HG02970 (cell line): ENCODE measurements at regions not wholly inside any gene's neighbourhood (a gene's known extent, or its start where the extent isn't known, plus 50 kb on each side); places are given as distances from the start of the nearest gene placed in this dataset.

Experiments used
- ATAC-seq: cut with Tn5 transposase; IDR thresholded peaks from one replicate; pipeline ENCODE4 v1.9.1; 2021; ENCODE audit warnings: mild to moderate bottlenecking, moderate library complexity, moderate number of reproducible peaks; ENCODE audit not compliant: unreplicated experiment, low FRiP score

DNA sequence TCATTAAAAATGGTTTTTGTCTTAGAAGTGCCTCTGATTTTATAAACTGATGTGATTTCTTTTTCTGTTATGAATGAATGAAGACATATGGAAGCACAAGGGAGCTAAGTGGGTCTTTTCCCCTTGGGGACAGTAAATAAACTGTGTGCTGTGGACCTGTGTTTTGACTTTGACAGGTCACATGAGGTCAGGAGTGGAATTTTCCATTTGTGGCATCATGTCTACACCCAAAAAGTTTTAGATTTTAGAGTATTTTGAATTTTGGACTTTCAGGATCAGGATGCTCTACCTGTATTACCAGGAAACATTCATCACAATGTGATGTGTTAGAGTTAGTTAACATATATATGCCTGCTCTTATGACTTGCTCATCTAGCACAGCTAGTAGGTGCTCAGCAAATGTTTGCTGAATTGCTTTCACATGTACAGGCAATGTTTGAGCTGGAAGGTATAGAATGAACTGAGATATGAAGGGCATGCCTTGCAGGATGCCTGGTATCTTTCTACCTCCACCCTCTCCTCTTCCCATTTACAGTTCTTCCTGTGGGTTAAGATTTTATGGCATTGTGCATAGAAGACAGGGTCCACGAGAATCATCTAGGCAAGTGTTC, 73.2 kb upstream of the NR3C1 start:
- no peak for ATAC-seq

DNA sequence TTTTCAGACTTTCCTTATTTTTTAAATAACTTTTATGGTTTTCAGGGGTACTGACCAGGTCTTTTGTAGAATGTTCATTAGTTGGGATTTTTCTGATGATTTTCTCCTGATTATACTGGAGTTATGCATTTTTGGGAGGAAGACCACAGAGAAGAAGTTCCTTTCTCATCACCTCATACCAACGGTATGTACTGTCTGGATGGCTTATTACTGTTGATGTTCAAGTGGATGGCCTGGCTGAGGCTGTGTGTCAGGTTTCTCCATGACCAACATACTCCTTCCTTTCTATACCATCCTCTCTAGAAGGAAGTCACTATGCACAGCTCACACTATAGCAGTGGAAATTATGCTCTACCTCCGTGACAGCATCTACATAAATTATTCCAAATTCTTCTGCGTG, 71.1 kb upstream of the NR3C1 start:
- ATAC-seq, result no peak

DNA sequence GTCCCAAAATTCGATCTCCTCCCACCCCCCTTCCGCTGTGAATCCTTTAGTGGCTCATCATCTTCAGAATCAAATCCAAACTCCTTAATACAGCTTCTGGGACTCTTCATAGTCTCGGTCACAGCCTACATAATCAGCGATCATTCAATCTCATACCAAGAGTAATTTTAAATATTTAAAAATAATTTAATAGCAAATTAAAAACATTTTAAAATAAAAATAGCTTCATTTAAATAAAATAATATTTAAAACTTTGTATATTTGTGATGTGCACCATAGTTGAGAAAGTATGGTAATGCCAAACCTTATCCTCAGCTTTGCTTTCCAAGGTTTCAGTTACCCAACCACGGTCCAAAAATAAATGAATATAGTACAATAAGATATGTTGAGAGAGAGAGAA, 70.0 kb upstream of the NR3C1 start:
- no peak for ATAC-seq

DNA sequence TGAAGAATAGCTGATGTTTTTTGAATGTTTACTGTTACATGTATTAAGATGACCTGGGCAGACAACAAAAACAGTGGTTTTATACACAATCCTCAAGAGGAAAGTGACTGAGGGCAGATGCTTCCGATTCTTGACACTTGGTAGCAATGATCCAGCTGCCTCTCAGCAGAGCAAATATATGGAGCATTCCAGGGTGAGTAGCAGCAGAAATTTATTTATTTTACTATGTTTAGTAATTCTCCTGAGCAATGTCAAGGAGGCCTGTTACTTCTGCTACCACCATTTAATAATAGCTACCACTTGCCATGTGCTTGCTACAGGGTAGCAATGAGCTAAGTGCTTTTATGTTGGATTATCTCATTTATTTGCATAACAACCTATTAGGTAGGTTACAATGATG, 69.1 kb upstream of the NR3C1 start:
- no peak for ATAC-seq

DNA sequence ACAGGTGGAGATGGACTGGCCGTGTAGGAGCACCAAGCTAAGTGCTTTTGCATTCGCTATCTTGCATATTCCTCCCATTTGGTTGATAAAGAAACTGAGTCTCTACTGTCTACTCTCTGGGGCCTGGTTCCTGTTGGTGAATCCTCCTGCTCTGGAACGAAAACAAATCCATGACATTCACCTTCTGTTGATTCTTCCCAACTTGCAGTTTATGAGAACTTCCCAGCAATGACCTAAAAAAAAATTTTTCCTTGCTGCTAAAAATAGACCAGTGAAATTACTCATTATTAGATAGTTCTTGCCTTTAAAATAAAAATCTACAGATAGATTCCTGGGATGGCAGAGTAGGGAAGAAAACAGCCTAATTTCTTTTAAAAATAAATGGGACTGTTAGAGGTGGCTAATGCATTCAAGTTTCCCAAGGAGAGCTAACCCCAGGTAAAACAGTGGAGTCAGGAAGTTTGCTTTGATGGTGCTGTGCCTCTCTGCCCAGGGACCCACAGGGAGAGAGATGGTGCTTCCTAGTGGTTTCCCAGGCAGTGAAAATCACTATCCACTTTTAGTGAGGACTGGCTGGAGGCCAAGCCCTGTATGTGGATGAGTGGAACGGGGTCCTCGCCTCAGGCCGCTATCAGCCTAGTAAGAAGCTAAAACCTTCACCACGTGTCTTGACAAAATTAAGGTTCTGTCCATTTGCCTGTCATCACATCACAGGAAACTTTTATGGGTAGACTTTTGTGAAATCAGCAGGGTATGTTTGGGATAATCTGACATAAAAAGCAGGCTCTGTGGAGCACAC, 68.4 kb upstream of the NR3C1 start:
- ATAC-seq, result no peak

DNA sequence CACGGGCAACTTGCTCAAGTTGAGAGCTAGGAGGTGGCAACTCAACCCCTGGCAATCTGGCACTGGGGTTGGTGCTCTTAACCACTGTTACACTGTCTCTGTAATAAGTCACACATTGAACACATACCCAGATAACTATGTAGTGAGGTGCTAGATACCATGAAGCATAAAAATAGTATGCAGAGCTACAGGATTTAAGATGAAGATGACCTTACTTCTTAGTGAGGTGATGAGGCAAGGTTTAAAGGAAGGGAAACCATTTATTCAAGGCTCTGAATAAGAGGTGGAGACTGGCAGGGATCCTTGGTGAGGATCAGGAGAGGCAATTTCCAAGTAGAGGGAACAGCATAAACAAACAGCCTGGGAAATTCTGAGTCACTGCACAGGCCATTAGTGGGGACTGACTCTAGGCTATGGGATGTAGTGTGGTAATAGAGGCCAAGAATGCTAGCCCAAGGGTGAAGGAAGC, 67.6 kb upstream of the NR3C1 start:
- ATAC-seq, result no peak

DNA sequence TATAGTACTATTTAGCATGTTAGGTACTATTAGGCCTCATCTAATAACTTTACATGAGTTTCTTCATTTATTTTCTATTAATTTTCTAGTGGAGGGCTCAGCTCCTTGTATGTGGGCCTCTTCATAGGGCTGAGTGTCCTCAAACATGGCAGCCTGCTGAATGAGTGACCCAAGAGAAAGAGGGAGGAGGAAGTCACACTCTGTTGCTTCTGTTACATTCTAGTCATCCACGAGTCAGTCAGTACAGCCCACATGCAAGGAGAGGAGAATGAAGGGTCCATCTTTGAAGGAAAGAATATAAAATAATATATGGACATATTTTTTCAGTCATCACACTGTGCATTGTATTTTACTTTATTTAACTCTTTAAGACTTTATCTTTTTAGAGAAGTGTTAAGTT, 66.6 kb upstream of the NR3C1 start:
- ATAC-seq, result no peak

DNA sequence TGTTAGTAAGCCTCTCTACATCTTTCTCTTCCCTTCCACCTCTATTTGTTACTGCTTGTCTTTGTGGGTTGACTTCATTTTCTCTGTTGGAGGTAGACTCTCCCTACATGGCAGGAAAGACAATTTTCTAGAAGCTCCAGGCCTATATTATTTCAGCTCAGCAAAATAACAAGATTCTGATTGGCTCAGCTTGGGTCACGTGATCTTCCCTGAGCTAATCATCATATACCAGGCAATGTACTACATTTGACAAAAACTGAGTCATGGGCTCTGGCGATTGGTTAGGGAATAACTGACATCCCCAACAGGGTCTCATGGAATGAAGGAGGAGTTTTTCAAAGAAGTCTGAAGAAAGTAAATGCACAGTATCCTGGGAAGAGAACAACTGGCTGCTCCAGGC, 65.6 kb upstream of the NR3C1 start:
- no peak for ATAC-seq

DNA sequence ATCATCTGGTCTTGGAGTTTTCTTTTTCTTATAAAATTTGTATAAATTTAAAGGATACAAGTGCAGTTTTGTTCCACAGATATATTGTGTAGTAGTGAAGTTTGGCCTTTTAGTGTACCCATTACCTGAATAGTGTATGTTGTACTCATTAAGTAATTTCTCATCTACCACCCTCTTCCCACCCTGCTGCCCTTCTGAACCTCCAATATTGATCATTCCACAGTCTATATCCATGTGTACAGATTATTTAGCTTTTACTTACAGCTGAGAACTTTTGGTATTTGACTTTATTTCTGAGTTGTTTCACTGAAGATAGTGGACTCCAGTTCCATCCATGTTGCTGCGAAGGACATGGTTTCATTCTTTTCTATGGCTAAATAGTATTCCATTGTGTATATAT, 63.1 kb upstream of the NR3C1 start:
- no peak for ATAC-seq

DNA sequence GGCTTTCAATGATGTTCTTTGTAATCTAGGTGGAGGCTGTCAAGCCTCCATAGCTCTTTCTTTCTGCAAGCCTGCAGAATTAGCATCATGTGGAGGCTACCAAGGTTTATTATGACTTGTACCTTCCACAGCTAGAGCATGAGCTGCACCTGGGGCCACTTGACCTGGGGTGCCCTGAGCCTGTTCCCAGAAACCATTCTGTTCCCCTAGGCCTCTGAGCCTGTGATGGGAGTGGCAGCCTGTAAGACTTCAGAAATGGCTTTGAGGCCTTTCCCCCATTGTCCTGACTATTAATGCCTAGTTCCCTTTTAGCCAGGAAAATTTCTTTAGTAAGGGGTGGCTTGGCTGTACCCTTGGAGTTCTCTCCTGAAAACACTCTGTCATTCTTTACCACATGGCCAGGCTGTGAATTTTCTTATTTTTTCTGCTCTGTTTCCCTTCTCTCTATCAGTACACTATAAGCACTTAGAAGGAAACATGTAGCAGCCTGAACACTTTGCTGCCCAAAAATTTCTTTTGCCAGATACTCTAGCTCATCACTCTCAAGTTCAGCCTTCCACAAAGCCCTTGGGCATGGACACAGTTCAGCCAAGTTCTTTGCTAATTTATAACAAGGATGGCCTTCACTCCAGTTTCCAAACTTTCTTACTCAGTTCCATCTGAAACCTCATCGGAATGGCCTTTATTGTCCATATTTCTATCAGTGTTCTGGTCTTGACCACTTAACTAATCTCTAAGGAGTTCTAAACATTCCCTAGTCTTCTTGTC, 61.4 kb upstream of the NR3C1 start:
- ATAC-seq, result no peak

DNA sequence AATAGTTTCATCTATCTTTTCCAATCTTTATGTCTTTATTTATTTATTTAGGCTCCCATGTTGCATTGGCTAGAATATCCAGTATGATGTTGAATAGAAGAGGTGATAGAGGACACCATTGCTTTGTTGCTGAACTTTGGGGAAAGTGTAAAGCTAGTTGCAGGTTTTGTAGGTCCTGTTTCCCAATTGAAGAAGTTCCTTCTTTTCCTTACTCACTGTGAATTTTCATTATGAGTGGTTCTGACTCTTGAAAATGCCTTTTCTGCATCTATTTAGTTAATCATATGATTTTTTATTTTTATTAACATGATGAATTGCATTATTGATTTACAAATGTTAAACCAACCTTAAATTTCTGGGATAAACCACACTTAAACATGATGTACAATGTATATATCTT, 58.9 kb upstream of the NR3C1 start:
- ATAC-seq, result no peak

DNA sequence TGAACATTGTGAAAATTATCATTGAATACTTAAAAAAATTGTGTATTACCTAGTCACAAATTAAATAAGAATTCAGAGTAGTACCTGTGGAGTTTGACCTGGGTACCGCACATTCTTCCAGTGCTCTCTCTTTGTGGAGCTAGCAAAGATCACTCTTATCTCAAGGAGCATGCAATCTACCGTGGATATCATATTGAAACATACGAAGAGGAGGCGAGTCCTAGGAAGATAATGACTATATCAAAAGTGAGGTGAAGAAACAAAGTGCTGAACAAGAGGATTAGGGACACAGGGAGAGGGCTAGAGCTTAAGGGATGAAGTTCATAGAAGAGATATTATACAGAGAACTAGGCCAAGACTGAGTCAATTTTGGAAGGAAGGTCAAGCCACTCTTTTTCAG, 55.9 kb upstream of the NR3C1 start:
- no peak for ATAC-seq

DNA sequence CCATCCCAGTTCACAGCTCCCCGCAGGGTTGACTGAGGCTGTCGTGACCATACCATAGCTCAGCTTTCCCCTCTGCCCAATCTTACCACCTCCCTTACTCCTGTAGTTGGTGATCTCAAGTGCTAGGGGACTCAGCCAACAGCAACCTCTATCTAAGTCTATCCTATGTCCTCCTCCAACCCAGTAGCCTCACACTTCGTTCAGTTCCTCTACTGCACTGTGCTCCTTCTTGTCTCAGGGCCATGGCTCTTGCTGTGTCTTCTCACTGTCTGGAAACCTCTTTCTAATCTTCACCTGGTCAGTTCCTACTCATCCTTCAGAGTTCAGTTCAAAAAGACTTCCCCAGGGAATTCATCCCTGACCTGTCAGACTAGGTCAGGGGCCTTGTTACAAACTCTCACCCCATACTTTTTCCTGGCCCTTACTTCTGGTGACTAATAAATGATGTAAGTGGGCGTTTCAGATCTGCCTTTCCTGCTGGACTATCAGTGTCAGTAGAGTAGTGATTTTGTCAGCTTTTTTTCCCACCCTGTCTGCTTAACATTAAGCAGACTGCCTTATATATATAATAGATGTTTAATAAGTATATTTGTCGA, 53.6 kb upstream of the NR3C1 start:
- no peak for ATAC-seq

DNA sequence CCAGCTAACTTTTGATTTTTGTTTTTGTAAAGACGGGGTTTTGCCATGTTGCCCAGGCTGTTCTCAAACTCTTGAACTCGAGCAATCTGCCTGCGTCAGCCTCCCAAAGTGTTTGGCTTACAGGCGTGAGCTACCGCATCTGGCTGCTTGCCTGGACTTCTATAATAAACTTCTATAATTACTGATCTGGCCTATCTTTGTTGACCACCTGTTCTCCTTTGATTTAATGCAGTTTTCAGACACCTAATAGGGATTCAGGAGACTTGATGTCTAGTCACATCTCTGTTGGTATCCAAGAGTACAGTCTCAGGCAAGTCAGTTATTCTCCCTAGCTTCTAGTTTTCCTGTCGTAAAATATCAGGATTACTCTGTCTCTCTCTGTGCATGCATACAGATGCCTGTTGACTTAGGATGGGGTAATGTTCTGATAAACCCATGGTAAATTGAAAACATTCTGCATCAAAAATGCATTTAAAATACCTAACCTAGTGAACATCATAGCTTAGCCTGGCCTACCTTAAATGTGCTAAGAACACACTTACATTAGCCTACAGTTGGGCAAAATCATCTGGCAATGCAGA, 51.5 kb upstream of the NR3C1 start:
- ATAC-seq, result no peak

DNA sequence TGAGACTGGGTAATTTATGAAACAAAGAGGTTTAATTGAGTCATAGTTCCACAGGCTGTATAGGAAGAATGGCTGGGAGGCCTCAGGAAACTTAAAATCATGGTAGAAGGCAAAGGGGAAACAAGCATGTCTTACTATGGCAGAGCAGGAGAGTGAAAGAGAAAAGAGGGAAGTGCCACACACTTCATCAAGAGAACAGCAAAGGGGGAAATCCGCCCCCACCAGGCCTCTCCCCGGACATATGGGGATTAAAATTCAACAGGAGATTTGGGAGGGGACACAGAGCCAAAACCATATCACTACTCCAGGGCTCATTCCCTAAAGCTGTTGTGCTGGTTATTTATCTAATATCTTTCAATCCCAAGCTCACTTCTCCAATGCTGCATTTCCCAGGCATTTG, 50.2 kb upstream of the NR3C1 start:
- ATAC-seq, result no peak
